ENCODE measurements at regions not wholly inside any gene's neighbourhood (a gene's known extent, or its start where the extent isn't known, plus 50 kb on each side); places are given as distances from the start of the nearest gene placed in this dataset.
"Not testable (repeated sequence)": the region's sequence is repeated elsewhere in the genome, so short reads cannot be mapped to it uniquely, and the experiment has no call there.

GRCh38 chr2:91742973-91743490 lies 3051.6 kb downstream of the RPIA start:
- ATAC-seq (ENCODE audit: low FRiP score in 2 of 2); H3K36me3 ChIP-seq; H3K4me3 ChIP-seq; H3K27me3 ChIP-seq; DNase-seq; H3K27ac ChIP-seq; H3K9me3 ChIP-seq; H3K4me1 ChIP-seq: not testable (repeated sequence)
- 51 to 52% methylated on average over 8 of the region's 8 CpGs for WGBS, 2 donors

- WGBS, 2 donors, result 40 to 70% methylated on average over 1 of the region's 1 CpG
- H3K27me3 ChIP-seq; ATAC-seq (ENCODE audit: low FRiP score in 2 of 2); DNase-seq; H3K27ac ChIP-seq; H3K4me1 ChIP-seq; H3K36me3 ChIP-seq; H3K4me3 ChIP-seq; H3K9me3 ChIP-seq: not testable (repeated sequence)
Observed at GRCh38 chr2:91743910-91744309, 3052.4 kb downstream of the RPIA start.

- not testable (repeated sequence) for H3K27ac ChIP-seq; H3K27me3 ChIP-seq; H3K4me3 ChIP-seq; H3K9me3 ChIP-seq; ATAC-seq (ENCODE audit: low FRiP score in 2 of 2); H3K36me3 ChIP-seq; H3K4me1 ChIP-seq
- WGBS, 2 donors, result 52 to 75% methylated on average over 7 to 12 of the region's 16 CpGs
- peak in 1 of 2 donors; percentile 18 for DNase-seq
Observed at GRCh38 chr2:91744700-91745141, 3053.2 kb downstream of the RPIA start.

- 35 to 40% methylated on average over 28 to 40 of the region's 52 CpGs for WGBS, 2 donors
Observed at GRCh38 chr2:91748902-91749301, 3057.4 kb downstream of the RPIA start.

GRCh38 chr2:91749665-91750064 lies 3058.2 kb downstream of the RPIA start:
- not testable (repeated sequence) for DNase-seq, H3K27ac ChIP-seq, H3K9me3 ChIP-seq, H3K4me3 ChIP-seq, H3K27me3 ChIP-seq, H3K36me3 ChIP-seq, H3K4me1 ChIP-seq
- ATAC-seq (ENCODE audit: low FRiP score in 2 of 2), result peak in 1 of 2 donors; percentile 61
- 65 to 75% methylated on average over 7 to 10 of the region's 12 CpGs for WGBS, 2 donors

More at GRCh38 chr2:91748902-91749301, 3057.4 kb downstream of the RPIA start:
- DNase-seq (peak in 1 of 2 donors; percentile 80), ATAC-seq (ENCODE audit: low FRiP score in 2 of 2) (peak in 1 of 2 donors; percentile 50)
- no peaks in the 10 kb centered on the region for H3K4me1 ChIP-seq
- H3K27me3 ChIP-seq, result no peaks in the 10 kb centered on the region
- H3K36me3 ChIP-seq, result no peaks in the 10 kb centered on the region
- H3K27ac ChIP-seq, result no peak overlapping the region
- TF ChIP-seq EP300 (IDR thresholded peaks at IDR 0.05) (no peak), CTCF (IDR thresholded peaks at IDR 0.05) (no peak), POLR2AphosphoS5 (IDR thresholded peaks at IDR 0.05) (no peak), POLR2A (IDR thresholded peaks at IDR 0.05) (no peak)
- H3K9me3 ChIP-seq, result no peaks in the 10 kb centered on the region
- no peak overlapping the region for H3K4me3 ChIP-seq

- H3K27me3 ChIP-seq, H3K4me3 ChIP-seq, H3K36me3 ChIP-seq, H3K4me1 ChIP-seq, DNase-seq, H3K27ac ChIP-seq, H3K9me3 ChIP-seq: not testable (repeated sequence)
- WGBS, 2 donors, result 20 to 25% methylated on average over 4 of the region's 5 CpGs
- ATAC-seq (ENCODE audit: low FRiP score in 2 of 2), result peak in 1 of 2 donors; percentile 54
Observed at GRCh38 chr2:91759361-91759941, 3068.0 kb downstream of the RPIA start.

GRCh38 chr2:91760672-91761071 lies 3069.2 kb downstream of the RPIA start:
- not testable (repeated sequence) for H3K9me3 ChIP-seq; H3K27me3 ChIP-seq; H3K4me3 ChIP-seq; H3K36me3 ChIP-seq; H3K27ac ChIP-seq; H3K4me1 ChIP-seq; ATAC-seq (ENCODE audit: low FRiP score in 2 of 2); DNase-seq
- 69 to 88% methylated on average over 4 of the region's 5 CpGs for WGBS, 2 donors

GRCh38 chr2:91762312-91762711 lies 3070.8 kb downstream of the RPIA start:
- H3K4me1 ChIP-seq; DNase-seq; H3K27ac ChIP-seq; H3K4me3 ChIP-seq; H3K27me3 ChIP-seq; H3K9me3 ChIP-seq; H3K36me3 ChIP-seq; ATAC-seq (ENCODE audit: low FRiP score in 2 of 2): not testable (repeated sequence)
- 77 to 95% methylated on average over 2 to 3 of the region's 6 CpGs for WGBS, 2 donors

- not testable (repeated sequence) for H3K4me1 ChIP-seq; ATAC-seq (ENCODE audit: low FRiP score in 2 of 2); H3K4me3 ChIP-seq; H3K36me3 ChIP-seq; H3K27ac ChIP-seq; DNase-seq; H3K9me3 ChIP-seq; H3K27me3 ChIP-seq
- 48 to 68% methylated on average over 4 of the region's 4 CpGs for WGBS, 2 donors
Observed at GRCh38 chr2:91763710-91764109, 3072.2 kb downstream of the RPIA start.

GRCh38 chr2:91764581-91765002 lies 3073.1 kb downstream of the RPIA start:
- not testable (repeated sequence) for ATAC-seq (ENCODE audit: low FRiP score in 2 of 2); DNase-seq; H3K4me1 ChIP-seq; H3K4me3 ChIP-seq; H3K27ac ChIP-seq; H3K9me3 ChIP-seq; H3K36me3 ChIP-seq; H3K27me3 ChIP-seq
- 35 to 51% methylated on average over 5 of the region's 5 CpGs for WGBS, 2 donors

GRCh38 chr2:91765018-91765754 lies 3073.7 kb downstream of the RPIA start:
- H3K36me3 ChIP-seq; H3K4me3 ChIP-seq; H3K9me3 ChIP-seq; DNase-seq; H3K27ac ChIP-seq; H3K27me3 ChIP-seq; ATAC-seq (ENCODE audit: low FRiP score in 2 of 2); H3K4me1 ChIP-seq: not testable (repeated sequence)
- 43 to 72% methylated on average over 3 to 4 of the region's 7 CpGs for WGBS, 2 donors
